ENCODE measurements at regions not wholly inside any gene's neighbourhood (a gene's known extent, or its start where the extent isn't known, plus 50 kb on each side); places are given as distances from the start of the nearest gene placed in this dataset.

DNA sequence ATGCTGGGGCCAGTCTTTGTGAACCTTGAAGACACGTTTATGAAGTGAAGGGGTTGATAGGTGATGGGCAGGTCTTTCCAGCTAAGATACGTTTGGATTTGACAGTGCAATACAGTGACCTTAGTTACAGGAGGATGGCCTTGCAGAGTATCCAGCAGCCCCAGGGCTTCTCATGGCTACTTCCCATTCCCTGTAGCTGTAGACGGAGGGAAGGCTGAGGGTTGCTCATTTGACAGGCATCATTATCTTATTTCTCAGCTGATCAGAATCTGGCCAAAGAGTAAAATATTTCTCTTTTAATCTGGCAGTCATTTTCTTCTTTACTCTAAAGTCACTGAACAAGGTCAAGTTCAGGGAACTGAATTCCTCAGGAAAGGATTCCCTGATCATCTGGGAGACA, 85.1 kb upstream of the RMDN2 start:
- DNase-seq = no peak

DNA sequence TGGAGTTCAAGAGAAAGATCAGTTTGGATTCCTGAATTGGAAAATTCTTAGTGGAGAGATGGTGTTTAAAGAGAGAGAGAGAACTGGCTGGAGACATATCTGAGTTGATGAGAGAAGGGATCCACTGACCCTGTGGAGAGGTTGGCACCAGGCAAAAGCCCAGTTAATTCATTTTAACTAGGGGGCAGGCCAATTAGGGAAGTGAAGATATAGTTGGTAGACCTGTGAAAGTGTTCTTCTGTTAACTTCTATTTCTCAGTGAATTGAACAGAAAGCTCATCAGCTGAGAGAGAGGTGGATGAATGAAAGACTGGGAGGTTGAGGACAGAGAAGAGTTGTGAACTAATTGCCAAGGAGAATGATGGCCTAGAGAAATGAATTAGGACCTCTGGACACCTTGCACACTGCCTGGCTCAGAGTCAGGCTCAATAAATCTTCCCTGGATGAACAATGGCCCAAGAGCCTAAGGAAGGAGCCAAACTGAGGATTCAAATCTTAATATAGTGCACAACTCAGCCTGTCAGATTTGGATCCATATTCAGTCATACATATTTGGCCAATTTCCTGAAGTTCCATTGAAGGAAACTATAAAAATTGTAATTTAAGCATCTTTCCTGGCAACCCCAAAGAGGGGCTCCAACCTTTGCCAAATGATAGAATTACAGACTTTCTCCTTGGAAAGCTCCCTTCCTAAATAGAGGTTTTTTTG, 82.2 kb upstream of the RMDN2 start:
- DNase-seq = no peak

DNA sequence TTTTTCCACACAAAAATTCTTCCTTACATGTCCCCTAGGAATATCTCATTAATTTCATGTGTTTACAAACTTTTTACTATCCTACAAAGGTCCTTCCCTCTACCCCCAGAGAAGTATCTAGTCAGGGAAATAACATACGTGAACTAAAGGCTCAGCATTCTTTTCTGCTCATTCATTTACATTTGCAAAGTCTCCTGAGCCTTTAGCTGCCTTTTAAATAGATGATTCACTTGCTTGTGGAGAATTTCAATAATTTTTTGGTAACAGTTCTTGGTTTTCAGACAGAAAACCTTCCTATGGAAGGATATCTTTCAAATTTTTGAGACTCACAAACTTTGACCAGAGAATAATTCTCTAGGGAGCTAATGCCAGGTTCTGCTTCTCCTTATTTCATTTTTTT, 81.5 kb upstream of the RMDN2 start:
- DNase-seq = no peak

DNA sequence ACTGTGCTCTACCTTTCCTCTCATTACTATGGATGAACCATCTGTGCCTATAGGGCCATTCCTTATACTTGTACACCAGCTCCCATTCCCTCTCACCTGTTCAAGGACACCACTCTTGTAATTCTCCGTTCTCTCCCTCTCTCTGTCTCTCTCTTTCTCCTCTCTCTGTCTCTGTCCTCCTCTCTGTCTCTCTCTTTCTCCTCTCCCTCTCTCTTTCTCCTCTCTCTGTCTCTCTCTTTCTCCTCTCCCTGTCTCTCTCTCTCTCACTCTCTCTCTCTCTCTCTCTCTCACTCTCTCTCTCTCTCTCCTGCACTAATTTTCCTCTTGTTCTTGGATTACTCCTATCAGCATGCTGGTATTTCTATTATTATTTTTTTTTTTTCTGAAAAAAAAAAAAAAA, 78.9 kb upstream of the RMDN2 start:
- DNase-seq = no peak

DNA sequence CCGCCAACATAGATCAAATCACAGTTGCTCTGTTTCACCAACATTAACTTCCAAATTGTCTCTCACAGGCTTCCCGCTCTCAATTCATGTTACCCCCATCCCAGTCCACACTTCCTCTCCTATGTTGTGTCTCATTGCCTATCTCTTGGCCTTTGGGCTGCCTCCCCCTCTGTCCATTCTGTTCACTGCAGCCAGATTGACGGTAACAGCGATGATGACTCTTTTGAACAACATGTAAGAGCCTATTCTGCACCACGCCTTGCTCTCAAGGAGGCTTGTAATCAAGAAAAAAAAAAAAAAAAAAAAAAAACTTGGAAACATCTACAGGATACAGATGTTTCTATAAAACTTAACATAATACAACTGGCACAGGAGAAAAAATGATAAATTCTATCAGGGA, 77.3 kb upstream of the RMDN2 start:
- no peak for DNase-seq

DNA sequence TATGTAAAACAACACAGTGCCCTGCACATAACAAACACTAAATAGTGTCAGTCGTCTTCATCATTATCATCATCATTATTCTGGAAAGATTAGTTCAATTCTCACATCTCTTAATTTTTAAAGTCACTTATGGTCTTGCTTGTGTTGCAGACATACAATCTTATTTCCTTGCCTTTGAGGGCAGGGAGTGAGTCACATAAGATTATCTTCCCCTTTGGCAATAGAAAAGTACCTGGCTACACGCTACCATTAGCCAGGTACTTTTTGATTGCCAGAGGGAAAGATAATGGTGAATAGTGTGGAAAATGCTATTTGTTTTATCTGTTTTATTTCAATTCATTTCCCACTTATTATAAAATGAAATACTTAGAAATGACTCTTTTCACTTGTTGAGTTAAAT, 76.6 kb upstream of the RMDN2 start:
- no peak for DNase-seq

DNA sequence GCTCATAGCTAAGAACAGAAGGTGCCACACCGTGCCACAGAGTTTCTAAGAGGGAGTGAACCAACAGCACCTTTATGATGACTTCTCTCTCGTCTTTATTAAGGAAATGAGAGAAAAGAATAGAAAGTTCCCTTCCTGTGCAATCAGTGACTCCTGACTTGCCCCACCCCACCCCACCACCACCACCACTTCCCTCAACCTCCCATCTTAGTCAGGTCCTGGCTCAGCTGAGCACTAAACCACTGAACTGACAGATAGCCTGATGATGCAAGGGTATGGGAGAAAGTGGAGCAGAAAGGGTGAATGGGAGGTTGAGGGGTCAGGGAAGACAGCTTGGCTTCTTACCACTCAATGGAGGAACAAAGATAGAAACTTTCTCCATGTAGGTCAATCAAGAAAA, 75.2 kb upstream of the RMDN2 start:
- peak; percentile 33 for DNase-seq

DNA sequence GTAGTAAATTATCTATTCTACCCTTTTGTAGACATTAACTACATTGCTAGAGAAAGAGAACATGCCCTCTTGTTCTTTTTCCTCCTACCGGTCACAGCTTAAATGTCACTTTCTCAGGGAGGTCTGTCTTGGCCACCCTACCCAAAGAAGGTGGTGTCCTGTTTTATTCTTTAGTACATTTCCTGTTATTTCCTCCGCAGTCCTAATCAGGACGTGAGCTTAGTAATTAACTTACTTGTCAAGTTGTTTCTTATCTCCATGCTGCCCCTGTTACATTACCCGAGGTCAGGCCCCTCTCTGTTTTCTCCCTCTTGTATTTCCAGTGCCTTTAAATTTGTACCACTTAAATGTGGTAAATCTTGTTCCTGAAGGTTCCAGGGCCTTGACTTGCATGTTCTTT, 73.7 kb upstream of the RMDN2 start:
- DNase-seq = no peak

DNA sequence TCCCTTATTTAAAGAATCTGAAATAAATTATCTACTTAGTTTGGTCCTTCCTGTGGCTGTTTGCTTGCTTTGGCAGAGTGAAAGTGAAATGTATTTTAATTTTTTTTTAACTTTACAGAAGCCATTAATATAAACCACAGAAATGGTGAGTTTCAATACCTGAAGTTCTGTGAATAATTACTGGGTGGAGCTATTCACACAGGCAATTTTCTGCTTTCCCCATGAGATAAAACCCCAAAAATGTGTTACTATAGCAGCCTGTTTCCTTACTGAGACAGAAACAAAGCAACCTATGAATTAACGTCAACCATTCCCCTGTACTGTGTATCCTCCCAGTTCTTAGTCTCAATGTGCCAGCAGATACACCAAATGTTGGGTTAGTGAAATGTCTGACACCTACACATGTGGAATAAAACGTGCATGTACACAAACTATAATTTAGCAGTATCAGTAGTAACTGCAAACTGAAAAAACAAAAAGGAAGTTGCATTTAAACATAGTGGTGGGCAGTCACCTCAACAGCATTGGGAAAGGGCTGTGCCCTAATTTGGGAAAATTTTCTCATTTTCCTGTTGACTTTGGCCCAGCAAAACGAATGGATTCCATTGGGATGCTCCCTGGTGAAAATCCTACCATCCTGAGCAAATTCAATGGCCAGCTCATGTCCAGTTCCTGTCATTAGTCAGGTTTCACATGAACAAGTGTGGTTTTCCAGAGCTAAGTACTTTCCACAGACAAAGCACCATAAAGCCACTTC, 73.1 kb upstream of the RMDN2 start:
- DNase-seq = no peak

DNA sequence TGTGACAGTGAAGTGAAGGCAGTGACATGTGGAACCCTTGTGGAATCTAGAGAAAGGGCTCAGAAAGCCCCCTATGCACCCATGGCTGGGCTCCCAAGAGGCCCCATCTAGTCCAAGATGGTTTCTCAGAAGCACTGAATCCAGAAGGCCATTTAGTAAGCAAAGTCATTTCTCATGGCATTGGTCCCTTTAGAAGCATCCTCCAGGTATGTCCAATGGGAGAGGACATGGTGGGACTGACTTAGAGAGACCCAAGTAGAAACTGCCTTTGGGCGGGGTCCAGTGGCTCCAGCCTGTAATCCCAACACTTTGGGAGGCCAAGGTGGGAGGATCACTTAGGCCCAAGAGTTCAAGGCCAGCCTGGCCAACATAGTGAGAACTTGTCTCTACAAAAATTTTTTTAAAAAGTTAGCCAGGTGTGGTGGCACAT, 72.5 kb upstream of the RMDN2 start:
- no peak for DNase-seq

DNA sequence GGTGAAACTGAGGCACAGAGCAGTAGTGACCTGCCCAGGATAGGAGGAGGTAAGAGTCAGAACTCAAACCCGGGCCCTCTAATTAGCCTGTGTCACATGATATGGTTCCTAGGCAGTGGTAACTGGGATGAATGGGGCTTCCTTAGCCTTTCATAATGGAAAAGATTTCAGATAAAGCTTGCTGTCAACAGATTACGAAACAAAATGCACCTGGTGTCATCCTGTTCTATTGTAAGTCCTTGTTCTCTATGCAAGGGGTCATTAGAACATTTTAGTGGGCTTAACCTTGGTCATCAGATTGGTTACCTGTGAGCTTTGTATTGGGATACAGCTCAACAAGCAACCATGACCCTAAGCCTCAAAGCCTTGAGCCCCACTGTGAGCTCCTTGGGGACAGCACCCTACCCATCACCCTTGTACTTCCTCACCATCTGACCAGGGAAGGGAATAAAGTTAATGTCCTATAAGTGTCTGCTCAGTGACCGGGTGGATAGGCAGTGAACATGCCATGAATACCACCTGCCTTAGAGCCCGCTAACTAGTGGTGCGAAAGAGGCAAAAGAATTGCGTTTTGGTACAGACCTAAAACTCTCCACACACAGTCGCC, 70.3 kb upstream of the RMDN2 start:
- no peak for DNase-seq

DNA sequence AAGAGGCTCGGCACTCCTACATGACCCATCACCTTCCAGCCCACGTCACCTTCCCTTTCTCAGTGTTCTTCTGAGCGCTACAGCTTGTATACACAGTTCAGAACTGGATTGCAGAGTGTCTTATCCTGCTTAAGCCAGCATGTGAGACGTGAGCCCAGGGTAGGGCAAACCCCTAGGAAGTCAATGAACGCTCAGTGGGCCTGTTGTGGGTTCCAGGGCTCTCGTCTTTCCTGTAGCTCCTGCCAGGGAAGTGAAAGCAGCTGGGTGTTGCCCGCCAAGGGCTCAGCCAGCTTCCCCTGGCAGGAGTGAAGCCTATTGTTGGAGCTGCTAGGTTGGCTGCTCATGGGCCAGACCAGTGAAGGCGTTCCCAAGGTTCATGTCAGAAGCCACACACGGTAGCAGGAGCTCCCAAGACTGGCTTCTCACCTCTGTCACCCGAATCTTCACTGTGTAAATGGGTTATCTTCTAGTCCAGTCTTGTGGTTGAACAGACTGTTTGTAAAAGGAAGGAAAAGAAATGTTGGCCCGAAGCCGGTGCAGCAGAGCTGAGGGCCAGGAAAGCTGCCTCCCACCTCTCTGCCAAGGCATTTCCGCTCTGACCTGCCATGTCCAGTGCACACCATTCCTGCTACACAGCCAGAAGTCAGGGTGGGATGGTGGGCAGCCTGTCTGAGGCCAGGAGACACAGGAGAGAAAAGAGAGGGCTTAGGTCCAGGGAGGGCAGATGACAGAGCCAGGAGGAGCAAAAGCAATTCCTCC, 69.6 kb upstream of the RMDN2 start:
- DNase-seq = no peak

DNA sequence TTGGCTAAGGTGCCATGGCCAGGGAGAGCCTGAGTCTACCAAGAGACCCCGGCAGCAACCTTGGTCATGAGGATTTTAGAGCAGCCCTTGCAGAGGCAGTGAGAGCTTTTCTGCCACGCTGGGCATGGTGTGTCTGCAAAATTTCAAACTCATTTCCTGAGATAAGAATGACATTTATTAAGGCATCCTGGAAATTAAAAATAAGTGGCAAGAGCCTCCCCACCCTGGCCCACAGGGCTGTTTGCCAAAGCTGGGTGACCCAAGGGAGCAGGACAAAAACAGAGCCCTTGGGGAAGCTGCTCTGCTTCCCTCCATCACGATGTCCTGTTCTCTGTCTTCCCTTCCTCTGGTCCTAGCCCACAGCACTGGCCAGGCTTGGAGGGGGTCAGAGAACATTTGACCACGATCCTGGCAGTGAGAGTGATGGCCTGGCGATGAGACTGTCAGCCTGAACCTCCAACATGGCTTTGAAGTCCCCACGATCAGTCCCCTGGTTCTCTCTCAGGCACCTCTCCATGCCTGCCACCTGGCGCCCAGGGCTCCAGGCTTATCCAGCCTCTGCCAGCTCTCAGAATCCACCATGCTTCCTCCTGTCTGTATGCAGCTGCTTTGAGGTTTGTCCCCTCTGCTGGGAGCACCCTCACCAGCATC, 68.9 kb upstream of the RMDN2 start:
- no peak for DNase-seq

DNA sequence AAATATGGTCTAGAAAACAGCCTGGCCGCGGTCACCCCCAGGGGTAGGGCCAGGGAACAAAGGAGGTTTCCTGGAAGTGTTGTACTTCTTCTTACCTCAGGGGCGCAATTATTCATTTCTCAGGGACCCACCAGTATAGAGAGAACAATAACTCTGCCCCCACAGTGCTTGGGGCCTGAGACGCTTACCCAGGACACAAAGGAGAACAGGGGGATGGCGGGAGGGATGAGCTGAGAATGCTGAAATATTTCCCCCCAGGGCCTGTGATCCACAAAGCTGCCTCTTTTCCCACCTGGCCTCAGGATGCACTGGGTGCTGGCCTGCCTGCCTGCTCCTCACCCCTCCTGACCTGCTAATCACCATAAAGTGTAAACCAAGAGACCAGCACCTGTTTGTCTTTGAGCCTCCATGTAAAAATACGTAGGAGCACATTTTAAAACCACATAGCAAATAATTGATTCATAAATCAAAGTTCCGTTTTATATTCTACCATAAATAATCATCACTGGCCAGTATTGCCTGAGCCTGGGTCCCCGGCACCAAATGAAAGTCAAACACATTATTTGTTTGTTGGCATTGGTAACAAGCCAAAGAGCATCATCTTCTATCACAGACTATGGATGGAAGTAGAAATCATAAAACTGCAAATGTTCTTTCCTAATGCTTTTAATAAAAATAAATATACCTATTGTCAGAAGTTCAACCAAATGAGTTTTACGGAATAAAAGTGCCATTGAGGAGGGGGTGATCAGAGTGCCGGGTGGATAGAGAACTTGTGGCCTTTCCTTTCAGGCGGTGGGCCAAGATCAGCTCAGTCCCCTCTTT, 67.3 kb upstream of the RMDN2 start:
- no peak for DNase-seq

DNA sequence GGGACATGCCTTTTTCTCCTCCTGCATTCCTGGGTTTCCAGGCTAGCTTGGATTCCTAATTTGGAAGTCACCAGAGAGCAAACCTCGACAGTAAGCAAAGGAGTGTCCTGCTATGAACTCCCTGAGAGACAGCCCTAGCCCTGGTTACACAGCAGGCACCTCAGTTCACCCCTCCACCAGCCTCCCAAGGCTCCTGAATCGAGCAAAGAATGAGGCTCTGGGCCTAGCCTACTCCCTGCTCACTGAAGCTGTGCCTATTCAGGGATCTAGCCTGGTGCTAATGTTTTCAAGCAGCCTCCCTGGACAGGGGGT, 66.7 kb upstream of the RMDN2 start:
- no peak for DNase-seq

DNA sequence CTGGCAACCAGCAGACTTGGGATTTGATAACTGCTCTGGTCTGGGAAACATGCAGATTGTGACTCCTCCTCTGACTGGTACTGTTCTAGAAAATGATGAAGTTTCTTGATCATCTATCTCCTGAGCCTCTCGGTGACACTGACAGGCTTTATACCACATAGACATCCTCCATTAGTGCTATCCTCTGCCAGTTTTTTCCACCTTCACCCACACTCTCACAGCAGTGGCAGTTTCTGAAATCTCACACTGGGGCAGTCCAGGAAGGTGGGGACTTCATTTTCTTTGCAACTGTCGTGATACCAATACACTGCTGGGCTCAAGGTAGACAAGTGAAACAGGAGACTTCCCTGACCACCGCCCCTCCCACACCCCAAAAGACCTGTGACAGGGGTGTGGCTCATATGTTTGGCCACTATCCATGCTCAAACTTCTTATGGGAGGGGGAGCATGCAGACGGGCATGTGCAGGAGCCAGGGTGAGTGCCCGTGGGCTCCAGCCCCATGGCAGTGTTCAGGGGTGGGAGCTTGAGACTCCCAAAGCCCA, 66.3 kb upstream of the RMDN2 start:
- DNase-seq = no peak

DNA sequence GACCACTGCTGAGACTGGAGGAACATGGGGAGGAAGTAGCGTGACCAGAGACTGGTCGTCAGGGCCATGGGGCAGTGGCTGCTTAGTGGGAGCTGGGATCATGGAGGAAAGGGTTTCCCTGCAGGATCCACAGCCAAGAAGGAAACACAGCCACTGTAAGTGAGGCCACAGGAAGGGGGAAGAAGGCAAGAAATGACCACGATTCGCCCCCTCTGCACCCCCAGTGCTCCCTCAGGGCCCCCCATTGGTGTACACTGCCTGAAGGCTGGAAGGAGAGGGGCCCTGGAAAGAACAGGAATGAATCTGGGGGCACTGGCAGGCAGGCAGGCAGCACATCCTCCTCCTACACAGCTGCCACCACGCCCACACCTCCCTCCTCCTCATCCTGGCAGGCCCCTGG, 62.5 kb upstream of the RMDN2 start:
- no peak for DNase-seq

DNA sequence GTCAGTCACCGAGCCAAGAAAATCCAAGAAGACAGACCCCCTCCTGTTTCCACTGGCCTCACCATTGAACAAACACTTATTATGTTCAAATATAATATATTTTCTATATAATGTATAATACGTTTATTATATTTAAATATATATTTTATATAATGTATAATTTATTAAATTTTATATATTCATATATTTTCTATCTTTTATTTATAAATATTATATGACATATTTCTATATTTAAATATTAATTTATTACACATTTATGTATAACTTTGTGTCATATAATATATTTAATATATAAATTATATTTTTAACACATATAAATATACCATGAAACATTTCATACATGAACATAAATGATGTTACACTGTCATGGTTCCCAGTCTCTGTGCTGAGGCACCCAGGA, 60.9 kb upstream of the RMDN2 start:
- DNase-seq = no peak

DNA sequence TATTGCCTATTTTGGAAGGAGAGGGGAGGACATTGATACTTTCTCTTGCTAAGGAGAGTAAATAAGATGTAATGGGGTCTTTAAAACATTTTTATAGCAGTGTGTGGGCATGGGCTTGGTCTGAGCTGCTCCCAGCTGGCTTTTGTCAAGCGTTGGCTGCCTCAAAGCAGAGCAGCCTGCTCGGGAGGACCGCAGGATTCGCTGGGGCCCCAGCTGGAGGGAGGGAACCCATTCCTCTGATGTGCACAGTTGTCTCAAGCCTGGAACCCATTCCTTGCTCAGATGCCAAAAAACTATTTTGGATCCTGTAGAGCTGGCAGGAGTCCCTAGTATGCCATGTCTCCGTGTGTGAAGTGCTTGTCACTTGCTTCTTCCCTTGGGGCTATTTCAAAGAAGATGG, 59.4 kb upstream of the RMDN2 start:
- DNase-seq = no peak

DNA sequence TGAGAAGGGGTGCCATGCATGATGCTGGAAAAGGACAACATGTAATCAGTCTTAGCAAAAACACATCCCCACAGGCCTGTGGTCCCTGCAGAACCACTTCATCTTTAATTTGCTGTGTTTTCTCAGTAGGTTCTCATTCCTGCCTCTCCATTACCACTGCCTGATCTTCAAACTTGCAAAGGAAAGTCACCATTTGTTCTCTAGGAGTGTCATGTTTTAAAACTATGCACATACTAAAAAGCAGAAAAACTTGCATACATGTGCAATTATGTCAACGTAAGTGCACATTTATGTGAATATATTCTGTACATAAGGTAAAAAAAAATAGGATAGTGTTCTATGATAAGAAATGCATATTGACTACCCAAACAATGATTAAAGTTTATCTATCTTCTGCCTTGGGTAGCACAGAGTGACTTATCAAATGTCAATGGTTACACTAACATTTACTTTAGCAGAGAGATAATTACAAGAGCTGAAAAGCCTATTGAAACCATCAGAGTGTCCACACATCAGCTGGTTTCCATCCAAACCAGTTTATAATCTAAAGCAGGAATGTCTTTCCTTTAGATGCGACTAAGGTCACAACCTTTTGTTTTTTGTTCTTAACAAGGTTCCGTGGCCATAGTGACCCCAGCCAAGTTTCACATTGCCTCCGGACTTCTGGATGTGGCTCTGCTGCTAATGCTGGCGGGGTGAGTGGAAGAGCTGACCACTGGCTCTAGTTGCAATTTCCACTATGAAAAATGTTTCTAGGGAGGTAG, 58.7 kb upstream of the RMDN2 start:
- DNase-seq = no peak

DNA sequence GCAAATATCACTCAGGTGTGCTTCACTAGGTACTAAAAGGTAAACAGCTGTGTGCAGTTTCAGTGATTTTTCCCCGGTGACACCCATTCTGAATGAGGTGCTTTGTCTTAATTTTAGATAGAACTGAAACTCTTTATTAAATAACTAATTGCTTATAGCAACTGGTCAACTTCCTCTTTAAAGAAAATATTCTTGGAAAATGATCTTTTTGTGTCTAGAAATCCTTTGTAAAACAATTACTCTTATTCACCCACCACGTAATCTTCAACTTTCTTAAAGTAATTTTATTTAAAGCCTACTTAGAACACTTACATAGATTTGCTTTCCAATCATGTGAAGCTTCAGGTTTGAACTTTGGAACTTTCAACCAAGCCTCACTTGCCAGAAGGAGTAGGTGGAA, 57.9 kb upstream of the RMDN2 start:
- no peak for DNase-seq

Measured in activated CD4-positive, alpha-beta T cell treated with anti-CD3 and anti-CD28 coated beads for 48 hours (primary cell).